HepG2 (cell line): ENCODE measurements at regions not wholly inside any gene's neighbourhood (a gene's known extent, or its start where the extent isn't known, plus 50 kb on each side); places are given as distances from the start of the nearest gene placed in this dataset.

Source experiments
- ATAC-seq: fragments of 200-7000 bp; cut with Tn5 transposase; 3 replicates; pipeline ENCODE4 v1.9.1; 2020; ENCODE audit warnings: mild to moderate bottlenecking, moderate library complexity
- BruUV-seq: library from RNA; stranded (reverse); fragments of 400-500 nt; replicated peaks from 2 replicates; lab custom pipeline; 2021; lab: Mats Ljungman, UMichigan
- CTCF ChIA-PET: fragments of 300-600 bp; formaldehyde crosslinking; extraction: SDS; loops from one replicate; lab custom pipeline; 2021; ENCODE audit warnings: low total read pairs, inconsistent platforms, low intra/inter-chr PET ratio; lab: Yijun Ruan, JAX
- POLR2A ChIA-PET: fragments of 350-600 bp; sonication (Branson Sonifier 250); formaldehyde crosslinking; loops from one replicate; lab custom pipeline; 2020; ENCODE audit warnings: antibody characterized with exemption, inconsistent platforms; lab: Yijun Ruan, JAX
- DNase-seq: peaks from one replicate; pipeline ENCODE4 v3.0.0-alpha.2; 2015; ENCODE audit warnings: low spot score
- FAIRE-seq: peaks from 3 replicates; lab custom pipeline; 2011; peaks lifted over from hg19 to GRCh38; lab: Jason Lieb, UNC
- H2AFZ ChIP-seq: one replicate; pipeline ENCODE4 v1.6.1; 2011; ENCODE audit warnings: low read length, inconsistent platforms
- H3K27ac ChIP-seq: fragments of 300-600 bp; 3 replicates; pipeline ENCODE4 v1.8.0; 2011; ENCODE audit warnings: mixed run types, mild to moderate bottlenecking, mixed read lengths, low read length, inconsistent platforms; ENCODE audit not compliant: insufficient read depth; ENCODE audit errors: extremely low read length
- H3K27me3 ChIP-seq, 2 experiments: fragments of 200-600 bp in 1 of 2; 2 replicates in 1 of 2; 3 replicates in 1 of 2; pipeline versions ENCODE4 v1.6.0 to v1.8.0; 2011; ENCODE audit warnings: low read length in 2 of 2, mild to moderate bottlenecking in 2 of 2, moderate library complexity in 2 of 2, inconsistent platforms in 1 of 2; ENCODE audit not compliant: insufficient read depth in 2 of 2, control insufficient read depth in 1 of 2
- H3K36me3 ChIP-seq, 2 experiments: fragments of 200-600 bp in 1 of 2; replicated peaks in 1 of 2; 2 replicates in 1 of 2; 3 replicates in 1 of 2; pipeline versions ENCODE4 v1.5.1 to v1.8.0; 2011; ENCODE audit warnings: low read length in 2 of 2, inconsistent platforms in 1 of 2; ENCODE audit not compliant: insufficient read depth in 2 of 2, control insufficient read depth in 1 of 2
- H3K4me1 ChIP-seq: 2 replicates; pipeline ENCODE4 v1.5.1; 2012; ENCODE audit warnings: low read length, inconsistent platforms; ENCODE audit not compliant: insufficient read depth
- H3K4me2 ChIP-seq: 2 replicates; pipeline ENCODE4 v1.6.0; 2011; ENCODE audit warnings: low read depth, low read length, inconsistent platforms
- H3K4me3 ChIP-seq, 3 experiments: fragments of 200-600 bp in 1 of 3; sonication (generic), shearing (Covaris generic) in 1 of 3; replicated peaks in 1 of 3; 2 replicates each; pipeline ENCODE4 v1.5.1; 2011 to 2016; ENCODE audit warnings: low read length in 3 of 3, inconsistent platforms in 2 of 3, low read depth in 2 of 3, mild to moderate bottlenecking in 2 of 3, control low read depth in 1 of 3, mixed read lengths in 1 of 3; ENCODE audit not compliant: insufficient read depth in 1 of 3
- H3K79me2 ChIP-seq: one replicate; pipeline ENCODE4 v1.6.1; 2011; ENCODE audit warnings: low read length, inconsistent platforms; ENCODE audit not compliant: insufficient read depth
- H3K9ac ChIP-seq: 2 replicates; pipeline ENCODE4 v1.6.0; 2011; ENCODE audit warnings: mild to moderate bottlenecking, low read depth, low read length, inconsistent platforms; ENCODE audit not compliant: insufficient read depth
- H3K9me3 ChIP-seq: 2 replicates; pipeline ENCODE4 v1.5.1; 2012; ENCODE audit warnings: mild to moderate bottlenecking, low read length
- H4K20me1 ChIP-seq: 2 replicates; pipeline ENCODE4 v1.6.0; 2011; ENCODE audit warnings: inconsistent platforms, mild to moderate bottlenecking, low read length, moderate library complexity; ENCODE audit not compliant: insufficient read depth
- CEBPB ChIP-seq: IDR thresholded peaks from 2 replicates; pipeline ENCODE4 v1.6.1; 2011; ENCODE audit warnings: low read depth, low read length, improper control_type of control experiment, borderline replicate concordance
- CSRNP1 ChIP-seq: sonication (generic); formaldehyde crosslinking; IDR thresholded peaks from 2 replicates; pipeline ENCODE4 v1.8.1; 2023; ENCODE audit warnings: mild to moderate bottlenecking, missing genetic modification reagents
- FOSL2 ChIP-seq: sonication (generic); formaldehyde crosslinking; IDR thresholded peaks from 2 replicates; pipeline ENCODE4 v1.4.0; 2020; ENCODE audit warnings: missing genetic modification reagents
- HHEX ChIP-seq: IDR thresholded peaks from 2 replicates; pipeline ENCODE4 v1.6.1; 2016; ENCODE audit warnings: control low read depth
- POGK ChIP-seq: sonication (generic); formaldehyde crosslinking; conservative IDR thresholded peaks from 2 replicates; pipeline ENCODE4 v1.8.0; 2022; ENCODE audit warnings: mild to moderate bottlenecking, moderate library complexity, missing genetic modification reagents
- RXRB ChIP-seq: IDR thresholded peaks from 2 replicates; pipeline ENCODE4 v1.6.1; 2016; ENCODE audit warnings: borderline replicate concordance, missing genetic modification reagents, missing compliant biosample characterization
- TSC22D2 ChIP-seq: sonication (generic); formaldehyde crosslinking; IDR thresholded peaks from 2 replicates; pipeline ENCODE4 v1.5.1; 2020; ENCODE audit warnings: missing genetic modification reagents, mild to moderate bottlenecking, borderline replicate concordance
- USF2 ChIP-seq, 2 experiments: sonication (generic) in 1 of 2; formaldehyde crosslinking in 1 of 2; IDR thresholded peaks; 2 replicates each; pipeline versions ENCODE4 v1.5.1 to v1.6.1; 2011 to 2020; ENCODE audit warnings: borderline replicate concordance in 1 of 2, low read depth in 1 of 2, low read length in 1 of 2, mild to moderate bottlenecking in 1 of 2, missing genetic modification reagents in 1 of 2, moderate library complexity in 1 of 2
- ZC3H13 ChIP-seq: sonication (generic); formaldehyde crosslinking; IDR thresholded peaks from 2 replicates; pipeline ENCODE4 v1.8.1; 2023; ENCODE audit warnings: mild to moderate bottlenecking, missing genetic modification reagents, moderate library complexity
- ZNF619 ChIP-seq: sonication (generic); formaldehyde crosslinking; IDR thresholded peaks from 2 replicates; pipeline ENCODE4 v1.4.0; 2020; ENCODE audit warnings: mild to moderate bottlenecking, missing genetic modification reagents
- WGBS: methylation state at CpG from one replicate; pipeline ENCODE4 v1.1.6; 2017; ENCODE audit warnings: low lambda C conversion rate; 5-methylcytosine and 5-hydroxymethylcytosine counted together
- in situ Hi-C: cut with HindIII; loops from 2 replicates; pipeline ENCODE4 v1.10.0; 2017; ENCODE audit warnings: low pct_unique_long_range_greater_than_20kb; ENCODE audit not compliant: extremely low pct_ligation_motif_present
- intact Hi-C: fragments of 100-400 bp; cut with micrococcal nuclease; formaldehyde crosslinking; loops from one replicate; pipeline ENCODE4 v1.10.0; 2022; ENCODE audit not compliant: unreplicated experiment

GRCh38 chr1:98196012-98196411, 275.2 kb upstream of the DPYD start (continued):
- TF ChIP-seq CSRNP1 (CRISPR knock-in tag) (no peak), CEBPB (peak; percentile 57), USF2 (IDR thresholded peaks at IDR 0.05; ENCODE audit: low read depth, low read length) (no peak), USF2 (CRISPR knock-in tag; IDR thresholded peaks at IDR 0.05; ENCODE audit: borderline replicate concordance) (no peak), POGK (CRISPR knock-in tag) (no peak)
- TF ChIP-seq, all 625 proteins: peak for 1

- Histone ChIP-seq H3K27ac (no peak overlapping the region), H4K20me1 (no peaks in the 10 kb centered on the region)
- WGBS, result 41% methylated on average over 1 of the region's 1 CpG
- in situ Hi-C loops, result no loop called here
- no peak for TF ChIP-seq TSC22D2 (CRISPR knock-in tag)
- no peak for TF ChIP-seq RXRB (CRISPR knock-in tag)
- TF ChIP-seq FOSL2, result no peak
- TF ChIP-seq ZC3H13 (CRISPR knock-in tag), result no peak
- no peak for TF ChIP-seq HHEX (CRISPR knock-in tag)
- TF ChIP-seq ZNF619 (CRISPR knock-in tag), result no peak
- TF ChIP-seq, all 625 proteins: peak for 0
- ATAC-seq, result no peak
- Histone ChIP-seq H3K9ac (no peak overlapping the region), H3K36me3 (no peaks in the 10 kb centered on the region), H3K4me1 (no peaks in the 10 kb centered on the region), H3K9me3 (no peaks in the 10 kb centered on the region), H3K79me2 (no peaks in the 10 kb centered on the region), H2AFZ (no peak overlapping the region), H3K27me3 (no peaks in the 10 kb centered on the region), H3K4me2 (no peak overlapping the region), H3K4me3 (no peak overlapping the region)
- POLR2A ChIA-PET, result no interaction called here
- DNase-seq, result no peak
- BruUV-seq, result no TSS peak
- intact Hi-C loops, result loop anchor here (5.0 kb wide), 1 partner anchor 286 kb away; no protein-coding TSS in a partner anchor
- CTCF ChIA-PET, result no interaction called here
- no peak for FAIRE-seq
Measured at GRCh38 chr1:98188774-98189173, 267.9 kb upstream of the DPYD start.
